Endothelial cell of umbilical vein (primary cell): ENCODE measurements at regions not wholly inside any gene's neighbourhood (a gene's known extent, or its start where the extent isn't known, plus 50 kb on each side); places are given as distances from the start of the nearest gene placed in this dataset.

Experiments used
- BruUV-seq: library from RNA; stranded (reverse); fragments of 400-500 nt; replicated peaks from 2 replicates; lab custom pipeline; 2021; lab: Mats Ljungman, UMichigan
- CTCF ChIA-PET: fragments of 300-600, 350-600 bp; sonication (Branson Sonifier 250); formaldehyde crosslinking; loops from one replicate; lab custom pipeline; 2021; ENCODE audit warnings: antibody characterized with exemption, inconsistent platforms; lab: Charles Lee
- POLR2A ChIA-PET: fragments of 300-600, 350-600 bp; sonication (Branson Sonifier 250); formaldehyde crosslinking; loops from one replicate; lab custom pipeline; 2021; ENCODE audit warnings: antibody characterized with exemption, inconsistent platforms; lab: Charles Lee
- DNase-seq: peaks from one replicate; pipeline ENCODE4 v3.0.0-alpha.2; 2011; ENCODE audit warnings: low read depth, low spot score
- FAIRE-seq: peaks from 2 replicates; lab custom pipeline; 2011; peaks lifted over from hg19 to GRCh38; lab: Jason Lieb, UNC
- H2AFZ ChIP-seq: 2 replicates; pipeline ENCODE4 v1.6.0; 2012; ENCODE audit warnings: low read depth, low read length, control low read depth, inconsistent platforms
- H3K27ac ChIP-seq: 2 replicates; pipeline ENCODE4 v1.5.1; 2011; ENCODE audit warnings: low read depth, mild to moderate bottlenecking, control low read depth, low read length, moderate library complexity; ENCODE audit not compliant: insufficient read depth
- H3K27me3 ChIP-seq, 2 experiments: 2 replicates each; pipeline versions ENCODE4 v1.6.0 to v1.6.1; 2011; ENCODE audit warnings: low read length in 2 of 2, mixed read lengths in 1 of 2; ENCODE audit not compliant: control insufficient read depth in 2 of 2, insufficient read depth in 2 of 2
- H3K36me3 ChIP-seq, 2 experiments: 2 replicates in 1 of 2; 3 replicates in 1 of 2; pipeline ENCODE4 v1.5.1; 2011; ENCODE audit warnings: low read length in 2 of 2, mild to moderate bottlenecking in 1 of 2, moderate library complexity in 1 of 2; ENCODE audit not compliant: control insufficient read depth in 2 of 2, insufficient read depth in 2 of 2; ENCODE audit errors: extremely low read depth in 1 of 2
- H3K4me1 ChIP-seq: 3 replicates; pipeline ENCODE4 v1.5.1; 2011; ENCODE audit warnings: mild to moderate bottlenecking, low read length; ENCODE audit not compliant: control insufficient read depth, insufficient read depth; ENCODE audit errors: extremely low read depth
- H3K4me2 ChIP-seq: 2 replicates; pipeline ENCODE4 v1.6.1; 2011; ENCODE audit warnings: low read length, control low read depth, mixed read lengths; ENCODE audit not compliant: insufficient read depth
- H3K4me3 ChIP-seq, 3 experiments: fragments of 200-600 bp in 1 of 3; sonication (generic), shearing (Covaris generic) in 1 of 3; replicated peaks in 1 of 3; 2 replicates each; pipeline ENCODE4 v1.5.1; 2011 to 2016; ENCODE audit warnings: control low read depth in 3 of 3, low read length in 3 of 3, mild to moderate bottlenecking in 2 of 3, inconsistent platforms in 1 of 3, low read depth in 1 of 3, moderate library complexity in 1 of 3; ENCODE audit not compliant: insufficient read depth in 1 of 3
- H3K79me2 ChIP-seq: 2 replicates; pipeline ENCODE4 v1.6.0; 2012; ENCODE audit warnings: low read length, inconsistent platforms; ENCODE audit not compliant: control insufficient read depth, insufficient read depth
- H3K9ac ChIP-seq: replicated peaks from 2 replicates; pipeline ENCODE3; 2011; ENCODE audit warnings: low read length, control low read depth; ENCODE audit not compliant: insufficient read depth; ENCODE audit errors: extremely low read depth
- H3K9me1 ChIP-seq: replicated peaks from 3 replicates; pipeline ENCODE4 v1.6.0; 2011; ENCODE audit warnings: mild to moderate bottlenecking, low read length; ENCODE audit not compliant: control insufficient read depth, insufficient read depth; ENCODE audit errors: extremely low read depth
- H3K9me3 ChIP-seq: replicated peaks from 2 replicates; pipeline ENCODE4 v1.5.1; 2012; ENCODE audit warnings: low read length, inconsistent platforms; ENCODE audit not compliant: control insufficient read depth, insufficient read depth
- H4K20me1 ChIP-seq: replicated peaks from 2 replicates; pipeline ENCODE3; 2011; ENCODE audit warnings: mild to moderate bottlenecking, low read length; ENCODE audit not compliant: control insufficient read depth, insufficient read depth; ENCODE audit errors: extremely low read depth
- CTCF ChIP-seq, 2 donors: IDR thresholded peaks; 1 replicate in 1 of 2; 2 replicates in 1 of 2; pipeline ENCODE4 v1.5.1; 2011; ENCODE audit warnings: low read length in 2 of 2, mild to moderate bottlenecking in 2 of 2, moderate library complexity in 2 of 2, control low read depth in 1 of 2, inconsistent platforms in 1 of 2, low read depth in 1 of 2; ENCODE audit not compliant: insufficient read depth in 1 of 2; ENCODE audit errors: extremely low read depth in 1 of 2
- EZH2 ChIP-seq: IDR thresholded peaks from 2 replicates; pipeline ENCODE4 v1.6.1; 2012; ENCODE audit warnings: borderline replicate concordance, low read depth, mild to moderate bottlenecking, moderate library complexity, low read length, inconsistent platforms; ENCODE audit not compliant: severe bottlenecking
- FOS ChIP-seq: IDR thresholded peaks from 2 replicates; pipeline ENCODE4 v1.6.1; 2011; ENCODE audit warnings: mild to moderate bottlenecking, low read length, moderate library complexity, borderline replicate concordance; ENCODE audit not compliant: insufficient read depth
- GATA2 ChIP-seq: IDR thresholded peaks from 2 replicates; pipeline ENCODE4 v1.7.0; 2011; ENCODE audit warnings: low read depth, mild to moderate bottlenecking, moderate library complexity, mixed read lengths, low read length; ENCODE audit not compliant: insufficient read length, insufficient read depth
- JUN ChIP-seq: IDR thresholded peaks from 2 replicates; pipeline ENCODE4 v1.6.1; 2011; ENCODE audit warnings: borderline replicate concordance, low read depth; ENCODE audit not compliant: insufficient read length, insufficient read depth
- MYC ChIP-seq: IDR thresholded peaks from one replicate; pipeline ENCODE4 v1.6.1; 2011; ENCODE audit warnings: mild to moderate bottlenecking, low read depth, low read length
- POLR2A ChIP-seq: IDR thresholded peaks from 2 replicates; pipeline ENCODE4 v1.6.1; 2012; ENCODE audit warnings: low read depth, mild to moderate bottlenecking, control low read depth, low read length
- POLR2AphosphoS5 ChIP-seq: IDR thresholded peaks from 2 replicates; pipeline ENCODE4 v1.6.1; 2012; ENCODE audit warnings: low read depth, mild to moderate bottlenecking, control low read depth, low read length, moderate library complexity; ENCODE audit not compliant: insufficient read depth
- dilution Hi-C: fragments of 300-500 bp; cut with MboI; formaldehyde crosslinking; loops from one replicate; pipeline ENCODE4 v1.15.0; 2019; ENCODE audit warnings: low sequenced_read_pairs; ENCODE audit not compliant: extremely low pct_ligation_motif_present
- intact Hi-C: fragments of 100-400 bp; cut with micrococcal nuclease; formaldehyde crosslinking; loops from one replicate; pipeline ENCODE4 v1.10.0; 2022
- TF ChIP-seq, protein P1 (sequence below): IDR thresholded peaks from 2 replicates; pipeline ENCODE4 v1.6.1; 2011; ENCODE audit not compliant: insufficient read depth, insufficient read length

DNA sequence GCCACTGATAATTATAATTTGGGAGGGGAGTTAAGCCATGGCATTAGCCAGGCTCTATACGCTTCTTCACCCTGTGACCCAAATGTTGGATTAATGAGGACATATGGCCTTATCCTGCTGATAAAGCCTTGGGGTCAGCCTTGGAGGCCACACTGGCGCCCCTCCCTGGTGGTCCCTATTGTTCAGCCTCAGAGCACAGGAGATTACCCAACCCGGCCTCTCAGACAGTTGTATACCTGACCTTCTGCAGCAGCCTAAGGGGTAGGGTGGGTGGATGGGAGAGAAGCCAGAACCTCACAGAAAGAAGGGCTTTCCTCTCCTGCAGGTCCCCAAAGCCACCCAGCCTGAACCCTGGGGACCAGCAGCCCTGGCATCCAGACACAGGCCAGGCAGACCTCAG lies 76.8 kb downstream of the LINC00237 start:
- Histone ChIP-seq H3K36me3 (no peaks in the 10 kb centered on the region), H3K79me2 (no peaks in the 10 kb centered on the region), H2AFZ (no peak overlapping the region), H3K4me1 (no peaks in the 10 kb centered on the region), H3K9me3 (no peaks in the 10 kb centered on the region), H3K27me3 (no peaks in the 10 kb centered on the region), H3K4me2 (no peak overlapping the region), H3K9ac (no peak overlapping the region), H3K27ac (no peak overlapping the region), H3K4me3 (no peak overlapping the region), H3K9me1 (no peaks in the 10 kb centered on the region), H4K20me1 (no peaks in the 10 kb centered on the region)
- FAIRE-seq, result no peak
- dilution Hi-C loops (no loop called here), intact Hi-C loops (no loop called here)
- ChIA-PET POLR2A (no interaction called here), CTCF (interaction anchor here (1.5 kb wide), 1 partner anchor 19 kb away, joined by 7 read pairs; no protein-coding TSS in a partner anchor)
- DNase-seq, result no peak
- BruUV-seq, result no TSS peak
- TF ChIP-seq FOS (no peak), JUN (no peak), EZH2 (no peak), POLR2A (no peak), POLR2AphosphoS5 (no peak), CTCF (IDR thresholded peaks at IDR 0.05; ENCODE audit: extremely low read depth in 1 of 2, insufficient read depth in 1 of 2, low read depth in 1 of 2, low read length in 2 of 2) (no peak), GATA2 (no peak), MYC (no peak)
- TF ChIP-seq, protein P1, sequence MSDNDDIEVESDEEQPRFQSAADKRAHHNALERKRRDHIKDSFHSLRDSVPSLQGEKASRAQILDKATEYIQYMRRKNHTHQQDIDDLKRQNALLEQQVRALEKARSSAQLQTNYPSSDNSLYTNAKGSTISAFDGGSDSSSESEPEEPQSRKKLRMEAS, result no peak
